ENCODE measurements at regions not wholly inside any gene's neighbourhood (a gene's known extent, or its start where the extent isn't known, plus 50 kb on each side); places are given as distances from the start of the nearest gene placed in this dataset.

GRCh38 chr7:69017208-69017607 lies 581.1 kb upstream of the AUTS2 start:
- TF ChIP-seq, protein P1, sequence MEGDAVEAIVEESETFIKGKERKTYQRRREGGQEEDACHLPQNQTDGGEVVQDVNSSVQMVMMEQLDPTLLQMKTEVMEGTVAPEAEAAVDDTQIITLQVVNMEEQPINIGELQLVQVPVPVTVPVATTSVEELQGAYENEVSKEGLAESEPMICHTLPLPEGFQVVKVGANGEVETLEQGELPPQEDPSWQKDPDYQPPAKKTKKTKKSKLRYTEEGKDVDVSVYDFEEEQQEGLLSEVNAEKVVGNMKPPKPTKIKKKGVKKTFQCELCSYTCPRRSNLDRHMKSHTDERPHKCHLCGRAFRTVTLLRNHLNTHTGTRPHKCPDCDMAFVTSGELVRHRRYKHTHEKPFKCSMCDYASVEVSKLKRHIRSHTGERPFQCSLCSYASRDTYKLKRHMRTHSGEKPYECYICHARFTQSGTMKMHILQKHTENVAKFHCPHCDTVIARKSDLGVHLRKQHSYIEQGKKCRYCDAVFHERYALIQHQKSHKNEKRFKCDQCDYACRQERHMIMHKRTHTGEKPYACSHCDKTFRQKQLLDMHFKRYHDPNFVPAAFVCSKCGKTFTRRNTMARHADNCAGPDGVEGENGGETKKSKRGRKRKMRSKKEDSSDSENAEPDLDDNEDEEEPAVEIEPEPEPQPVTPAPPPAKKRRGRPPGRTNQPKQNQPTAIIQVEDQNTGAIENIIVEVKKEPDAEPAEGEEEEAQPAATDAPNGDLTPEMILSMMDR (conservative IDR thresholded peaks at IDR 0.05) = no peak
- TF ChIP-seq ZFX (IDR thresholded peaks at IDR 0.05) = no peak

All from C4-2B (cell line).